Ammon's horn (tissue), 1 donor: ENCODE measurements at regions not wholly inside any gene's neighbourhood (a gene's known extent, or its start where the extent isn't known, plus 50 kb on each side); places are given as distances from the start of the nearest gene placed in this dataset.

Experiments used
- DNase-seq: peaks from one replicate; pipeline ENCODE4 v3.0.0-alpha.2; 2016; ENCODE audit warnings: low spot score

DNA sequence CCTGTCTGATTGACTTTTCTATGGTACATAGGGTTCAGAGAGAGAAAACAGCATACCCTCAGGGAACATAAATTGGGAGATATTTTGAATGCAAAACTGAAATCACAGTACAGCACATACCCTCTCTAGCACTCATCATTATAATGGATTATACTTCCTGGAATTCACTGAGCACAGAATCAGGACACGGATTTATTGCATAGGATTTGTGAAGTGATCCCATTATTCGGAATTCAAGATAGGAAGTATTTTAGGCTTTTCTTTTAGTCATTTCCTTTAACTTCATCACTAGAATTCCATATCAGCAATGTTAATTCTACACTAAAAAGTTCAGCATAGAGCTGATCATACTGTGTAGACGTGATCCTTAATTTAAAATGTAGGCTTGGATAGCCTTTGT lies 407.0 kb downstream of the PID1 start:
- DNase-seq, result no peak

GRCh38 chr2:228860601-228861285 lies 410.3 kb downstream of the PID1 start:
- no peak for DNase-seq

- DNase-seq, result no peak
Measured at GRCh38 chr2:228853151-228853550, 417.9 kb downstream of the PID1 start.

DNA sequence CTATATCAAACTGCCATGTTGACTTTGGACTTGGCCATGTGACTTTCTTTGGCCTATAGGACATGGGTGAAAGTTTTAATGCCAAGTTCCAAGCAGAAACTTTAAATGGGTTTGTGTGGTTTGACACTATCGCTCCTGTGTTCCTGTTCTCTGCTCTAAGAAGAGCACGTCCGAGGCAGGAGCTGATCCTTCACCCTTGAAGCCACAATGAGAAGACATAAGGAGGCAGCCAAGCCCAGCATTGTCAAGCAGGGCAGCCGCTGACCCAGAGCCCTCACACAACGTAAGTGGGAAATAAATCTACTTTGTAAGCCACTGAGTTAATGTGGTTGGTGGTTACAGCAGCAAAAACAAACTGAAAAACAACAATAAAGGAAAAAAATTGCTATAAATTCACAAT lies 422.4 kb downstream of the PID1 start:
- DNase-seq, result no peak

- no peak for DNase-seq
Measured at GRCh38 chr2:228847684-228848083, 423.4 kb downstream of the PID1 start.

- DNase-seq, result no peak
Measured at GRCh38 chr2:228846161-228846560, 424.9 kb downstream of the PID1 start.

GRCh38 chr2:228845162-228845925 lies 425.7 kb downstream of the PID1 start:
- DNase-seq, result no peak

- DNase-seq, result no peak
Measured at GRCh38 chr2:228841877-228842276, 429.2 kb downstream of the PID1 start.

GRCh38 chr2:228841475-228841874 lies 429.6 kb downstream of the PID1 start:
- DNase-seq, result no peak

DNA sequence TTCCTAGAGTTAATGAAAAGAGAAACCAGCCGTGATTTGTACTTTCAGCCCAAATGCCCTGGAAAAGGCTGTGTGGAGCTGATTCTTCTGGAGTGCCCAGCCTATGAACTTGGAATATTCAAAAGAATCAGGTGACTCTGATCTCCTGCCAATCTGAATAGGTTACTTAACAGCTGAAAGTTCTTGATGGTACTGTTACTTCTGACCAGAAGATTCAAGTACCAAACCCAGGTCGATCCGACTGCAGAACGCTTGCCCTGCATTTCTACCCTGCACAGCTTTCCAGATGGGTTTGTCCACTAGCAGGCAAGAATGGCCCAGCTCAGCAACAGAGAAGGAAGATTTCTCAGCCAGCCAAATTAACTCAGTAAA lies 430.4 kb downstream of the PID1 start:
- no peak for DNase-seq

- no peak for DNase-seq
Measured at GRCh38 chr2:228840113-228840742, 430.9 kb downstream of the PID1 start.

DNA sequence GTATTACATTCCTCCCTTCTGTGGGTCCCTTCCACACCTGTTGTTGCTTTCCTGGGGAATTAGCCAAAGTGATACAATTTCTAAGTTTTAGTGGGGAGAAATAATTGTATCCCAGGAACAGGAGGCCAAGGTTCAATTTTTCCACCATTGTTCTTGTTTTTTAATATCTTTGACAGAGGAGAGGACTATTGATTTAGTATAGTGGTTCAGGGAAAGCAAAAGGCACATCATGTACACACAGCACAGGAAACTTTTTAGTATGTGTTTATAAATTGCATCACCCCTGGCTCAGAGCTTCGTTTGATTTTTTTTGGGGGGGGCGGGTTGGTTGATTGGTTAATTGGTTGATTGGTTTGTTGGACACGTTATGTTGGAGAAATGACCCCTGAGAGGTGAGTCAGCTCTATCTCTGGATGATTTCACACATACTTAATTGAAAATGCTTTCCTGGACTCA lies 431.6 kb downstream of the PID1 start:
- no peak for DNase-seq

- no peak for DNase-seq
Measured at GRCh38 chr2:228838819-228839218, 432.3 kb downstream of the PID1 start.

- no peak for DNase-seq
Measured at GRCh38 chr2:228828397-228828796, 442.7 kb downstream of the PID1 start.

DNA sequence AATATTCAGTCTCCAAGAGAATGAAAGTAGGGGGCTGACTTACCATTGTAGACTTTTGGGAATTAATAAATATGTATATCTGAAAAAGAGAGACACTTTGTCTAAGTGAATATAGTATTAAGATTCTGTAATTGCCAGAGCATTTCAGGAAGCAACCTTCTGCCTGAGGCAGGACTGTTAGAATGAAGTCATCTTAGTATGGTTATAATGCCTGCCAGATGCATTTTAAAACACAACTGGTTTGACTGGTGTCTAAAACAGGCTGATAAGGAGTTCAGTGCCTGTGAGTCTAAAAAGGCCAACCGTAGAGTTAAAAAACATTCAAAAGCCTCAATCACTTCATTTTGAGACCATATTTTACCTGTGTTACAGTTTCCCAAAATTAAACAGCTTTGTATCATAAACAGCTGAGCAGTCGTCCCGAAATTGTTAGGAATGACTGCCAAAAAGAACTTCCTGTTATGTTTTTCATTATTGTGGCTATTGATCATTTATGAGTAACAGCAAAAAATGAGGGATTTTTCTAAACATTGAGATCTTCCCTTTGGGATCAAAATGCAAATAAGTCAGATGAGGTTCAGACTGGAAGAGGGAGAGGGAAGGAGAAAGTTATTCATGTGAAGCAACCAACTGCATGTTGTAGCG lies 443.9 kb downstream of the PID1 start:
- no peak for DNase-seq

DNA sequence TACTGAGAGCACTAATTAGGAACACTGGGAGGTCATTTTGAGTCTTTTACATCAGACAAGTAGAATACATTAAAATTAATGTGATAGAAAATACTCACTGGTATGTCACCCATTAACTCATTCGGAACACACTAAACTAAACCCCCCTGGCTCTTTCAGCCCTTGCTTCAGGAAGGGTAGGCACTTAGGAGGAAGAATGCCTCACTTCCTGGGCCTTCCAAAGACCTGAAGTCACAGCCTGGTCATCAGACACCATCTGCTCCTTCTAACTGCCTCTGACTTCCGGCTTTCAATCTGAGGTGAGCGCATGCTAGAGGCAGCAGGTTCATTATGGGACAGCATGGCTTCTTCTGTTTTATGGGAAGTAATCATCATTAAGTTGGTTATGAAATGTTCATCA lies 451.4 kb downstream of the PID1 start:
- DNase-seq, result no peak

DNA sequence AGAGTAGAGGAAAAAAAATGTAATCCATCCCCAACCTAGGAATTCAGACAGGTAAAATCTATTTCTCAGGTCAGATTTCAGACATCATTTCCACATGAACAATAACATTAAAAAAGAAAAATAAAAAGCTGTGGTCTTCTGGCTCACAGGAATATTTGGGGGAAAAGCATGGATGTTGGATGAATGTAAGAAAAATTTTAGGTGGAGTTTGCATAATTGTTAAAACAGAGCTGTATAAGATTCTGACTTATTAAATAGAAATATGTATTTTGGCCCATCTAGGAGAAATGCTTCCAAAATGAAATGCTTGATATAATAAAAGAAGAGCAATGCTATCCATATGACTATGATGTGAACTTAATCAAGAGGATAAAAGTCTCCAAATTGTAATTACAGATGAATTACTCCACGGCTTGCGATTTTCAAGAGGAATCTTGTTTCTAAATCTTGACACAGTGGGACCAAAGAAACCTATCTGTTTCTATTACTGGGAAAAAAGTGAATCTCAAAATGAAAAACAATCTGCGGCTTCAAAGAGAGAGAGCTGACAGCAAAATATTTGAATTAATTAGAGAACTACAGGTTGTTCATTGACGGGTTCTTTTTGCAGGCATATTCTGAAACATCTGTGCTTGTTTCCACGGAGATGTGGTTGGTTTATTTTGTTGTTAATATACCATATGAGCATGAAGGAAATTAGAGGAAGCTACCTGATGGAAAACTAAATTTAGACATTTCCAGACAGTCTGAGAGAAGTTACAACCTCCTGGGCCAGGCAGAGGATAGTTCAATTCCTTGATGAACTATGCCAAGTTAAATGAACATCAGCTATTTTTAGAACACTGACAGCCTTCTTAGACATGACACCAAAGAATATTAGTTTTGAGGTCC lies 468.7 kb downstream of the PID1 start:
- no peak for DNase-seq

DNA sequence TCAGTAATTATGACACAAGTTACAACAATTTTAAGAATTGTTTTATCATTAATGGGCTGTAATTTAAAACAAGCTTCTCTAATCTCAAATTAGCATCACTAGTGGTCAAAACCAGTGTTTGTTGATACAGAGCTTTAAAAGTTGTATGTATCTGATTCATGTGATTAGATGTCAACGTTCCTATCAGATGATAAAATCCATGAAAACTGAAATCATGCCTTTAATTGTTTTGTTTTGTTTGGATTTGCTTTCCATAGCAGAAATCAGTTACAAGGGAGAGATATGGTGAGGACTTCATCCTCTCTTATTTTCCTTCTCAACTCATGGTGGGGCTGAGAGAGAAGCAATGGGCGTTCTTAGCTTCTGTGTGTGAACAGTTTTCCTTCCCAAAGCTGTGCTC lies 469.6 kb downstream of the PID1 start:
- no peak for DNase-seq

- no peak for DNase-seq
Measured at GRCh38 chr2:228799208-228799588, 471.9 kb downstream of the PID1 start.

GRCh38 chr2:228798458-228799207 lies 472.5 kb downstream of the PID1 start:
- no peak for DNase-seq

DNA sequence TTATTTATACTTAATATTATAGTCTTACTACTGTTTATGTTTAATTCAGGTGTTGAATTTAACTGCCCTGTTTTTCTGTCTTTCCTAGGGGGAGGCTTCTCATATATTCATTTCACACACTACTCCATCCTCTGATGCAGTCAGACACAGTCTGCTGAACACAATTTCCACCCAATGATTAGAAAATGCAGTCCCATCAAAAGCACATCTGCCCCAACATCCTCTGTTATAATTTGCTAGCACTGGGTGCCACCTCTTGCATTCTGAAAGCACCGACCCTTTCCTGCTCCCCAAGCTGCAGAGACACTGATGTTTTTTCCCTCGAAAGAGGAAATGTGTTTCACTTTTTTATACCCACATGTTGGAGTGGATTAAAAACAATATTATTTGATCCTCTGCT lies 474.7 kb downstream of the PID1 start:
- DNase-seq, result no peak
